HEK293 (cell line): ENCODE measurements at regions not wholly inside any gene's neighbourhood (a gene's known extent, or its start where the extent isn't known, plus 50 kb on each side); places are given as distances from the start of the nearest gene placed in this dataset.

Experiments used
- CTCF ChIP-seq: fragments of 450-650 bp; formaldehyde crosslinking; IDR thresholded peaks from 2 replicates; pipeline ENCODE4 v1.5.1; 2016; ENCODE audit warnings: missing biosample characterization, missing genetic modification characterization
- GLI2 ChIP-seq: fragments of 450-650 bp; formaldehyde crosslinking; IDR thresholded peaks from 2 replicates; pipeline ENCODE4; 2017; ENCODE audit warnings: missing biosample characterization, missing genetic modification characterization, low read depth, borderline replicate concordance
- REPIN1 ChIP-seq: fragments of 450-650 bp; formaldehyde crosslinking; IDR thresholded peaks from 2 replicates; pipeline ENCODE4 v1.5.1; 2017; ENCODE audit warnings: missing biosample characterization, missing genetic modification characterization, low read depth
- ZNF704 ChIP-seq: fragments of 450-650 bp; formaldehyde crosslinking; IDR thresholded peaks from 2 replicates; pipeline ENCODE4 v1.5.1; 2016; ENCODE audit warnings: missing biosample characterization, missing genetic modification characterization

GRCh38 chr4:170736710-170737109 lies 647.0 kb upstream of the AADAT start:
- TF ChIP-seq CTCF (tag by site-specific recombination) (no peak), ZNF704 (tag by site-specific recombination) (no peak), REPIN1 (no peak), GLI2 (tag by site-specific recombination) (no peak)
